Mesendoderm (in vitro differentiated cells): ENCODE measurements at regions not wholly inside any gene's neighbourhood (a gene's known extent, or its start where the extent isn't known, plus 50 kb on each side); places are given as distances from the start of the nearest gene placed in this dataset.

ENCODE experiments used
- DNase-seq: peaks from one replicate; pipeline ENCODE4 v3.0.0; 2013
- H2AK5ac ChIP-seq: 2 replicates; pipeline ENCODE4 v1.6.1; 2013; ENCODE audit warnings: low read length, inconsistent platforms
- H2BK120ac ChIP-seq: 2 replicates; pipeline ENCODE4 v1.6.1; 2013; ENCODE audit warnings: low read depth, mild to moderate bottlenecking, low read length, moderate library complexity, mixed read lengths
- H2BK15ac ChIP-seq: replicated peaks from 2 replicates; pipeline ENCODE4 v1.6.1; 2013; ENCODE audit warnings: low read depth, mild to moderate bottlenecking, moderate library complexity
- H2BK5ac ChIP-seq: 2 replicates; pipeline ENCODE4 v1.6.1; 2013; ENCODE audit warnings: low read length, inconsistent platforms
- H3K18ac ChIP-seq: 2 replicates; pipeline ENCODE4 v1.6.1; 2013; ENCODE audit warnings: mild to moderate bottlenecking, low read length, mixed read lengths
- H3K23ac ChIP-seq: one replicate; pipeline ENCODE4 v1.6.1; 2013; ENCODE audit warnings: low read length
- H3K27ac ChIP-seq: 2 replicates; pipeline ENCODE4 v1.5.1; 2013; ENCODE audit warnings: low read depth, mild to moderate bottlenecking, inconsistent platforms, low read length, moderate library complexity
- H3K27me3 ChIP-seq: 2 replicates; pipeline ENCODE4 v1.6.1; 2013; ENCODE audit warnings: low read length, control low read depth, mild to moderate bottlenecking, inconsistent platforms; ENCODE audit not compliant: insufficient read depth, poor library complexity
- H3K36me3 ChIP-seq: 2 replicates; pipeline ENCODE4 v1.6.1; 2013; ENCODE audit warnings: low read length, inconsistent platforms; ENCODE audit not compliant: control insufficient read depth, insufficient read depth
- H3K4ac ChIP-seq: one replicate; pipeline ENCODE4 v1.6.1; 2013; ENCODE audit warnings: low read depth, mild to moderate bottlenecking, low read length, moderate library complexity
- H3K4me1 ChIP-seq: 2 replicates; pipeline ENCODE4 v1.6.1; 2013; ENCODE audit warnings: low read depth, low read length, inconsistent platforms; ENCODE audit not compliant: control insufficient read depth
- H3K4me2 ChIP-seq: 2 replicates; pipeline ENCODE4 v1.6.1; 2013; ENCODE audit warnings: low read length
- H3K4me3 ChIP-seq: 2 replicates; pipeline ENCODE4 v1.5.1; 2013; ENCODE audit warnings: mild to moderate bottlenecking, low read length
- H3K56ac ChIP-seq: one replicate; pipeline ENCODE4 v1.6.1; 2013; ENCODE audit warnings: low read length
- H3K79me1 ChIP-seq: 2 replicates; pipeline ENCODE4 v1.6.1; 2013; ENCODE audit warnings: low read length, inconsistent platforms
- H3K79me2 ChIP-seq: 2 replicates; pipeline ENCODE4 v1.6.1; 2013; ENCODE audit warnings: mild to moderate bottlenecking, low read length; ENCODE audit not compliant: control insufficient read depth, insufficient read depth
- H3K9ac ChIP-seq: 2 replicates; pipeline ENCODE4 v1.6.1; 2013; ENCODE audit warnings: low read length, inconsistent platforms
- H4K5ac ChIP-seq: one replicate; pipeline ENCODE4 v1.6.1; 2013; ENCODE audit warnings: low read length
- H4K8ac ChIP-seq: one replicate; pipeline ENCODE4 v1.6.1; 2013; ENCODE audit warnings: low read depth, mild to moderate bottlenecking, control low read depth, low read length, moderate library complexity
- WGBS: extraction: QIAGEN DNeasy Blood & Tissue Kit; methylation state at CpG from one replicate; pipeline ENCODE4 v1.1.7; 2013; ENCODE audit warnings: low lambda C conversion rate, missing lambda C conversion rate; ENCODE audit not compliant: insufficient coverage; ENCODE audit errors: extremely low coverage; 5-methylcytosine and 5-hydroxymethylcytosine counted together

DNA sequence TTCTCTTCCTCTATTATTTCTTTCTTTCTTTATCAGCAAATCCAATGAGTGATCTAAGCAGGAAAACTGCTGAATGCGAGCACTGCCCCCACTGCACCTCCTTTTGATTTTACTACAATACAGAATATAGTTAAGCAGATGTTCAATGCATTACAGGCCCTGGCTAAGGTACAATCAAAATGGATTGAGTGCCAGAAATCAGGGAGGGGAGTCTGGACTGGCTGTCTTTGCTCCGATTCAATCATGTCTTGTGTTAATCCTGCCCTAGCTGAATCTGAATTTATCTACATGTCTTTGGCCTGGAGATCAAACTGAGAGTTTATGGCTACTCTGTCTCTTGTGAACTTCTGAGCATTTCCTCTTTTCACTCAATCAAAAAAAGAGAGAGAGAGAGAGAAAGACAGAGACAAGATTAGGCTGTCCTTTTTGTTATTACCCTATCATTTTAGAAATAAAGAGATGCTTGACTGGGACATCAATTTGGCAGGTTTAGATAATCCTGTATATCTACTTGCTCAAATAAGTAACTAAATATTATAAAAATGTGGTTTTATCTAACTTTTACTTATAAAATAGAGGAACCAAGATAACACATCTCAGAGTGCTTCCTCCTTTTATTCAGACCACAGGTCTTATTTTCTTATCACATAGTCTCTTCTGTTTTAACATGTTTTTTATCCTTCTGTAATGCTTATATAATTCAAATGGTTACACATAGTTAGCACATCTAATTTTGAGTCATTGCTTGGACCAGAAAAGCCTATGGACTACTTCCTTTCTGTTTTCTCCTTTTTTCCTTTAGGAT, 656.2 kb downstream of the KCNJ2 start:
- H3K79me2 ChIP-seq, result no peaks in the 10 kb centered on the region
- H3K23ac ChIP-seq, result no peak overlapping the region
- H2BK15ac ChIP-seq, result no peak overlapping the region
- H3K4me1 ChIP-seq, result no peaks in the 10 kb centered on the region
- H3K27ac ChIP-seq, result no peak overlapping the region
- WGBS, result no CpG with 5 or more reads among the region's 2 CpGs
- DNase-seq, result no peak
- H4K5ac ChIP-seq, result no peak overlapping the region
- no peak overlapping the region for H3K9ac ChIP-seq
- no peaks in the 10 kb centered on the region for H3K79me1 ChIP-seq
- no peak overlapping the region for H3K4me3 ChIP-seq
- no peaks in the 10 kb centered on the region for H3K36me3 ChIP-seq
- H3K56ac ChIP-seq, result no peak overlapping the region
- H4K8ac ChIP-seq, result no peak overlapping the region
- H3K4me2 ChIP-seq, result no peak overlapping the region
- no peak overlapping the region for H2BK5ac ChIP-seq
- no peaks in the 10 kb centered on the region for H3K27me3 ChIP-seq
- H2BK120ac ChIP-seq, result no peak overlapping the region
- H3K4ac ChIP-seq, result no peak overlapping the region
- H3K18ac ChIP-seq, result no peak overlapping the region
- no peak overlapping the region for H2AK5ac ChIP-seq

DNA sequence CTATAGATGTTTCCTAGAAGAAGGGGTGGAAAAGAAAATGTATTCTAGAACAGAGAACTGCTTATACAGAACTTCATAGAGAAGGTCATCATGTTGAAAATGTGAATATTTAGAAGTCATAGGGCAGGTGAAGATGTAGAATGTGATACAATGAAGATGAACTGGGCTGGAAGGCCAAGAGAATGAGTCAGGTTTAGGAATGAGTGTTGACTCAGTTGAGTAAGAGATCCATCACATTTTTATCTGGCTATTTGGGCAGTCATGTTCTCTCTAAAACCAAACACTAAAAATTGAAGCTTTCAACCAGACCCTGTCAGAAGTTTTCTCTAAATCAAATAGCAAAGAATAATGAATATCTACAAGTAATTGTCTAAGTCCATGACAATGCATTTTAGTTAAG, 660.5 kb downstream of the KCNJ2 start:
- no peak overlapping the region for H4K5ac ChIP-seq
- H3K4me3 ChIP-seq, result no peak overlapping the region
- H2BK5ac ChIP-seq, result no peak overlapping the region
- H3K9ac ChIP-seq, result no peak overlapping the region
- H2AK5ac ChIP-seq, result no peak overlapping the region
- no peak overlapping the region for H3K23ac ChIP-seq
- no peak overlapping the region for H3K27ac ChIP-seq
- DNase-seq, result no peak
- H2BK15ac ChIP-seq, result no peak overlapping the region
- H3K4me1 ChIP-seq, result no peaks in the 10 kb centered on the region
- H3K36me3 ChIP-seq, result no peaks in the 10 kb centered on the region
- H3K56ac ChIP-seq, result no peak overlapping the region
- H4K8ac ChIP-seq, result no peak overlapping the region
- H3K79me1 ChIP-seq, result no peaks in the 10 kb centered on the region
- H3K27me3 ChIP-seq, result no peaks in the 10 kb centered on the region
- H3K4ac ChIP-seq, result no peak overlapping the region
- H3K79me2 ChIP-seq, result no peaks in the 10 kb centered on the region
- H2BK120ac ChIP-seq, result no peak overlapping the region
- H3K18ac ChIP-seq, result no peak overlapping the region
- H3K4me2 ChIP-seq, result no peak overlapping the region

DNA sequence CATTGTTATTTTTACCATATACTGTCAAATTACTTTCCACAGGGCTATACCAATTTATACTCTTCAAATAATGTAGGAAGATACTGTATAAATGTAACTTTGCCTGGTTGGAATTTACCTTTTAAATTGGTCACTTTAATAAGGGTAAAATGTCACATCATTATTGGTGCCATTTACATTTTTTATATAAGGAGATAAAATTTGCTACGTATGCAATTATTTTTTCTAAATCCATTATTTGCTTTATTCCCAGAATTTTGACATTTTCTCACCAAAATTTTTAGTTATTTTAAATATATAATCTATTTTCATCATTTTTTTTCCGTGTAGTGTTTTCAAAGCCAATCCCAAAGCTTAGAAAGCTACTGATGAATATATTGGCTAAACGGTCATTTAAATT, 664.7 kb downstream of the KCNJ2 start:
- DNase-seq, result no peak
- Histone ChIP-seq H2AK5ac (no peak overlapping the region), H3K4ac (no peak overlapping the region), H2BK15ac (no peak overlapping the region), H4K5ac (no peak overlapping the region), H3K27me3 (no peaks in the 10 kb centered on the region), H3K9ac (no peak overlapping the region), H2BK120ac (no peak overlapping the region), H4K8ac (no peak overlapping the region), H3K23ac (no peak overlapping the region), H3K79me2 (no peaks in the 10 kb centered on the region), H3K4me2 (no peak overlapping the region), H3K18ac (no peak overlapping the region), H3K4me3 (no peak overlapping the region), H2BK5ac (no peak overlapping the region), H3K4me1 (no peaks in the 10 kb centered on the region), H3K27ac (no peak overlapping the region), H3K56ac (no peak overlapping the region), H3K36me3 (no peaks in the 10 kb centered on the region), H3K79me1 (no peaks in the 10 kb centered on the region)
- WGBS, result no CpG with 5 or more reads among the region's 3 CpGs

DNA sequence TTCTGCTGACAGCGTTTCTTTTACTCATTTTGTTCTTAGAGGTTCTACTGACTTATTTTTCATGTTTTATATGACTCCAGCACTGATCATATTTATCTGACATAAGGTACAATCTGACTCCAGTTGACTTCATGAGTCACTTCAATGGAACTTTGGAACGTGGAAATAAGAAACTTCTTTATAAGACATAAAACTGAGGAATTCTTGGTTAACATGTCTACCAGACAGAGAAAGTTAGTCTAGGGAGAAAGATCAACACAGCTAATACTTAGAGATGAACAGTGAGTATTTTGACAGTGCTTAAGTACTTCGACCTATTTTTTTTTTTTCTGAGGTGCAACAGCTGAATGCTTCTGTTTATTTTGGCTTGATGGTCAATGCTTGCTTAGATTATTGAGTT, 679.5 kb downstream of the KCNJ2 start:
- Histone ChIP-seq H2BK120ac (no peak overlapping the region), H3K79me1 (no peaks in the 10 kb centered on the region), H3K23ac (no peak overlapping the region), H2AK5ac (no peak overlapping the region), H3K79me2 (no peaks in the 10 kb centered on the region), H3K27ac (no peak overlapping the region), H3K4me2 (no peak overlapping the region), H2BK5ac (no peak overlapping the region), H3K36me3 (no peaks in the 10 kb centered on the region), H3K9ac (no peak overlapping the region), H3K18ac (no peak overlapping the region), H3K56ac (no peak overlapping the region), H3K4me1 (no peaks in the 10 kb centered on the region), H3K4ac (no peak overlapping the region), H4K5ac (no peak overlapping the region), H3K4me3 (no peak overlapping the region), H2BK15ac (no peak overlapping the region), H3K27me3 (no peaks in the 10 kb centered on the region), H4K8ac (no peak overlapping the region)
- no CpG with 5 or more reads among the region's 3 CpGs for WGBS
- DNase-seq, result no peak

DNA sequence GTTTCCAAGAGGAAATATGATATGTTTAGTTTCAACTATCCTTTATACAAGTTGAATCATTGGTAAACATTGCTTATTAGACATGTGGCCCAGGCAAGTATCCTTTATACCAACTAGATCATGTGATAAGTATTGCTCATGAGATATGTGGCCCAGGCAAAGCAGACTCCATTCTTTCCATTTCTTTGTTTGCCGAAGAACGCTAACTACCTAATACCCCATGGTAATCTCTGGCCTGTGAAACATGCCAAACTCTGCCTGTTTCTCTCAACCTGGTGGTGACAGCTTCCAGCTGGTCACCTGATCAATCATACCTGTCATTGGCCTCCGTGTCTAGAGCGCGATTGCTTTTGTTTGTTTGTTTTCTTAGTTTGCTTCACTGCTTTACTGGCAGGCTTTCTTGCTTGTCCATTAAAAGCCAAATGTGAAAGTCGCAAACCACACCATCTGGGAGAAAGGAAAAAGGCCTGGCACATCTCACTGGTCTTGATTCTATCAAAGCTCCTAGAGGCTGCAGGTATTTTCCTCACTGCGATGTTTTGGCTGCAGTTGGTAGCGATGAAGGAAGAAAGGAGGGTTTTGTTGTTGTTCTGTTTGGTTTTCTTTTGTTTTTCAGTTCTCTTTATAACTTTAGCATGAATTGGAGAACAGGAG, 686.2 kb downstream of the KCNJ2 start:
- no peak overlapping the region for H3K56ac ChIP-seq
- no peak overlapping the region for H3K18ac ChIP-seq
- no peaks in the 10 kb centered on the region for H3K79me1 ChIP-seq
- no peak overlapping the region for H4K8ac ChIP-seq
- no peaks in the 10 kb centered on the region for H3K79me2 ChIP-seq
- no peak overlapping the region for H3K23ac ChIP-seq
- no peak overlapping the region for H2AK5ac ChIP-seq
- no peak overlapping the region for H4K5ac ChIP-seq
- H2BK15ac ChIP-seq, result no peak overlapping the region
- no peak overlapping the region for H3K27ac ChIP-seq
- H2BK120ac ChIP-seq, result no peak overlapping the region
- no peak overlapping the region for H2BK5ac ChIP-seq
- no peak overlapping the region for H3K9ac ChIP-seq
- no peak for DNase-seq
- WGBS, result no CpG with 5 or more reads among the region's 8 CpGs
- no peak overlapping the region for H3K4ac ChIP-seq
- no peak overlapping the region for H3K4me3 ChIP-seq
- H3K4me2 ChIP-seq, result no peak overlapping the region
- no peaks in the 10 kb centered on the region for H3K4me1 ChIP-seq
- no peaks in the 10 kb centered on the region for H3K36me3 ChIP-seq
- no peaks in the 10 kb centered on the region for H3K27me3 ChIP-seq

DNA sequence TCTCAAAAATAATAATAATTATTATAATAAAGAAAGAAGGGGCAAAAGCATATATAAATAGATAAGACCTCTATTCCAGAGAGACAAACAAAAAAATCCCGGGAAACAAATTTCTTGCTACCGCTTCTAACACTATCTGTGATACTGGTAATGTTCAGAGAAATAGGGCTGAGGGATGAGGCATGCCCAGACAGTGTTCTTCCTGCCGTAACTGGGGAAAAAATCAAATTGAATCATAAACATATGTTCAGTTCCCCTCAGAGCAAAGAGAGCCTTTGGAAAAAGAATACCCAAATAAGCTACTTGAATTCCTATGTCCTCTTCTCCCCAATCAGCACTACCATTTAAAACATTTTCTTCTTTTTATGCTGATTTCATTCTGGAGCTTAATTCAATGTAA, 688.0 kb downstream of the KCNJ2 start:
- H3K27me3 ChIP-seq, result no peaks in the 10 kb centered on the region
- H2BK120ac ChIP-seq, result no peak overlapping the region
- H2BK15ac ChIP-seq, result no peak overlapping the region
- no peak overlapping the region for H3K4ac ChIP-seq
- no peaks in the 10 kb centered on the region for H3K79me1 ChIP-seq
- no peaks in the 10 kb centered on the region for H3K79me2 ChIP-seq
- no peak overlapping the region for H2BK5ac ChIP-seq
- H3K23ac ChIP-seq, result no peak overlapping the region
- H3K4me2 ChIP-seq, result no peak overlapping the region
- H3K27ac ChIP-seq, result no peak overlapping the region
- DNase-seq, result no peak
- no peaks in the 10 kb centered on the region for H3K4me1 ChIP-seq
- no peak overlapping the region for H4K5ac ChIP-seq
- H3K36me3 ChIP-seq, result no peaks in the 10 kb centered on the region
- no peak overlapping the region for H4K8ac ChIP-seq
- no peak overlapping the region for H3K18ac ChIP-seq
- no CpG with 5 or more reads among the region's 3 CpGs for WGBS
- H3K56ac ChIP-seq, result no peak overlapping the region
- H2AK5ac ChIP-seq, result no peak overlapping the region
- H3K9ac ChIP-seq, result no peak overlapping the region
- no peak overlapping the region for H3K4me3 ChIP-seq
